ENCODE measurements at regions not wholly inside any gene's neighbourhood (a gene's known extent, or its start where the extent isn't known, plus 50 kb on each side); places are given as distances from the start of the nearest gene placed in this dataset.
A peak's percentile ranks its signal among the peaks of the same experiment; 100 is the strongest.

DNA sequence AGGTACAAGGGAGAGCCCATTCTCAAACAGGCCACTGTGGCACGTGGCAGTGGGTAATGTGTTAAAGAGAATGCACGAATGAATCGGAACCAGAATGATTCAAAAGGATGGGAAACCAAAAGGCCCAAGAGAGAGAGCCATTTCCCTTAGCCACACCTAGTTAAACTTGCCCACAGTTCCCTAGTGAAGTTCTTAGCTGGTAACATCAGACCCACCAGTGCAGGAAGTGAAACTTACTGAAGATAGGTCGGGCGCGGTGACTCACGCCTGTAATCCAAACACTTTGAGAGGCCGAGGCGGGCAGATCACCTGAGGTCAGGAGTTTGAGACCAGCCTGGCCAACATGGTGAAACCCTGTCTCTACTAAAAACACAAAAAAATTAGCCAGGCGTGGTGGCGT is 97.1 kb downstream of the MEX3B start:
- TF ChIP-seq, protein P1, sequence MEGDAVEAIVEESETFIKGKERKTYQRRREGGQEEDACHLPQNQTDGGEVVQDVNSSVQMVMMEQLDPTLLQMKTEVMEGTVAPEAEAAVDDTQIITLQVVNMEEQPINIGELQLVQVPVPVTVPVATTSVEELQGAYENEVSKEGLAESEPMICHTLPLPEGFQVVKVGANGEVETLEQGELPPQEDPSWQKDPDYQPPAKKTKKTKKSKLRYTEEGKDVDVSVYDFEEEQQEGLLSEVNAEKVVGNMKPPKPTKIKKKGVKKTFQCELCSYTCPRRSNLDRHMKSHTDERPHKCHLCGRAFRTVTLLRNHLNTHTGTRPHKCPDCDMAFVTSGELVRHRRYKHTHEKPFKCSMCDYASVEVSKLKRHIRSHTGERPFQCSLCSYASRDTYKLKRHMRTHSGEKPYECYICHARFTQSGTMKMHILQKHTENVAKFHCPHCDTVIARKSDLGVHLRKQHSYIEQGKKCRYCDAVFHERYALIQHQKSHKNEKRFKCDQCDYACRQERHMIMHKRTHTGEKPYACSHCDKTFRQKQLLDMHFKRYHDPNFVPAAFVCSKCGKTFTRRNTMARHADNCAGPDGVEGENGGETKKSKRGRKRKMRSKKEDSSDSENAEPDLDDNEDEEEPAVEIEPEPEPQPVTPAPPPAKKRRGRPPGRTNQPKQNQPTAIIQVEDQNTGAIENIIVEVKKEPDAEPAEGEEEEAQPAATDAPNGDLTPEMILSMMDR (conservative IDR thresholded peaks at IDR 0.05; ENCODE audit: low read depth, low read length): no peak
- no peak for DNase-seq (ENCODE audit: low read depth)
- H3K4me3 ChIP-seq (ENCODE audit: low read depth, low read length): no peak overlapping the region

DNA sequence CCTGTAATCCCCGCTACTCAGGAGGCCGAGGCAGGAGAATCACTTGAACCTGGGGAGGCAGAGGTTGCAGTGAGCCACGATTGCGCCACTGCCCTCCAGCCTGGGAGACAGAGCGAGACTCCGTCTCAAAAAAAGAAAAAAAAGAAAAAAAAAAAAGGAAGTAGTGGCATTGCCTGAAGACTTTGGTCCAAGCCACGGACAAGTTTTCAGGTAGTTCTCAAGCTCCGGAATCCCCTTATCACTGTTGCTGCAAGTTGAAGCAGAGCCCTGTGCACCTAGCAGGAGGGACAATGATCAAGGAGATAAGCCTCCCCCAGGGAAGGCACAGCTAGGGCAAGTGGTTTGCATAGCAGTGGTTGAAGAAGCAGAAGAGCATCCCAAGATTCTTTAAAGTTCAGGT is 97.6 kb downstream of the MEX3B start:
- no peak for DNase-seq (ENCODE audit: low read depth)
- H3K4me3 ChIP-seq (ENCODE audit: low read depth, low read length): no peak overlapping the region
- TF ChIP-seq, protein P1 (conservative IDR thresholded peaks at IDR 0.05; ENCODE audit: low read depth, low read length): no peak

DNA sequence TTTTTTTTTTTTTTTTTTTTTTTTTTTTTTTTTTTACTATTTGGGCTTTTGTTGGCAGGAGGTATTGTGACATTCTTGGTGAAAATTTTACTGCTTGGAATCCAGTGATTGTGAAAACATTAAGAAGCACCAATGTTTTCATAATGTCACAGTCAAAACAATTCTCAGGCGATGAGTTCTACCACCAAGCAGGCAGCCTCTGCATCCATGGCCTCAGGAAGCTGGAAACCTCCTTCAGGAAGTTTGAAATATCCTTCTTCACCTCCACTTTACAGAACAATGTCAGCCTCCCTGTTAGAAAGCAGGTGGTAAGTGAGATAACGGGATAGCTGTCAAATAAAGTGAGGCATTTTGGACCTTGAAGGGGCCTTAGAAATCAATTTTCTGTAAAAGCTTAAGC is 98.3 kb downstream of the MEX3B start:
- DNase-seq (ENCODE audit: low read depth): peak; percentile 74
- no peak overlapping the region for H3K4me3 ChIP-seq (ENCODE audit: low read depth, low read length)
- TF ChIP-seq, protein P1 (conservative IDR thresholded peaks at IDR 0.05; ENCODE audit: low read depth, low read length): no peak

DNA sequence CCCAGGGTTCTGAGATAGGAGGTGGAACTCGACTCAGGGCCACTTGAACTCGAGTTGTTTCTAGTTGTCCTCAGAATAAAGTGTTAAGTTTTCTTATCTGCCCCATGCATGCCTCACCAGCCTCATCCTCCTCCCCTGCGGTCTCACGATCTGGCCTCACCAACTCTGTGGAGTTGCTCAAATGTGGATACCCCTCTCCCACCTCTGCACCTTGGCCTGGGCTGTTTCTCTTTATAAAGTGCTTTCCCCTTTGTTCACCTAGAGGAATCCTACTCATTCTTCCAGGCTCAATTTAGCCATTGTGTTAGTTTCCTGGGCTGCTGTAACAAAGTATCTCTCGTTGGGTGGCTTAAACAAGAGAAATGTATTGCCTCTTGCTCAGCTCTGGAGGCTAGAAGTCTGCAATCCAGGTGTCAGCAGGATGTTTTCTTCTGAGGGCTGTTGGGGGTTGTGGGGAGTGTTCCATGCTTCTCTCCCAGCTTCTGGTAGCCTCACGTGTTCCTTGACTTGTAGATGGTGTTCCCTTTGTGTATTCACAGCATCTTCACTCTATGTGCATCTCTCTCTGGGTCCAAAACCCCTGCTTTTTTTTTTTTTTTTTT is 100.7 kb downstream of the MEX3B start:
- H3K4me3 ChIP-seq (ENCODE audit: low read depth, low read length): no peak overlapping the region
- no peak for DNase-seq (ENCODE audit: low read depth)
- TF ChIP-seq, protein P1 (conservative IDR thresholded peaks at IDR 0.05; ENCODE audit: low read depth, low read length): no peak

DNA sequence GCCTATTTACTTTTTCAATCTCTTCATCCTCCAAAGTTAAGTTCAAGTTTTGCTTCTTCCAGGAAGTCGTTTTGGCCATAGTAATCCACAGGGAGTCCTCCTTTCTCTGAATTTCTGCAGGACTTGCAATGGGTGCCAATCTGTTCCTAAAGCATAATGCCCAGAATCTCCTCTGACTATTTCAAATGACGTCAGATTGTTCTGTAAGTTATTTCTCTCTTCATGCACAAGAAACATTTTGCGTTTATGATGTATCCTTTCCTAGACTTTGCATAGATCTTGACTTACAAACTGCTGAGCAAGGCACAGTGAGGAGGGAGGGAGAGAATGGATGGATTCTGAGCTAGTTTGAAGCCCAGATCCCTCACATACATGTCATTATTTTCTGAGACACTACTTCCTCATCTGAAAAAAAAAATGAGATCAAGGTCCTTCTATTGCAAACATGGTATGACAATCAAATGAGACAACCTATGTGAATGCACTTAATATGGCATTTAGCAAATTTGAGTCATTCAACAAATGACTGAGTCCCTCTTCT is 103.1 kb downstream of the MEX3B start:
- no peak for DNase-seq (ENCODE audit: low read depth)
- TF ChIP-seq, protein P1 (conservative IDR thresholded peaks at IDR 0.05; ENCODE audit: low read depth, low read length): no peak
- no peak overlapping the region for H3K4me3 ChIP-seq (ENCODE audit: low read depth, low read length)

DNA sequence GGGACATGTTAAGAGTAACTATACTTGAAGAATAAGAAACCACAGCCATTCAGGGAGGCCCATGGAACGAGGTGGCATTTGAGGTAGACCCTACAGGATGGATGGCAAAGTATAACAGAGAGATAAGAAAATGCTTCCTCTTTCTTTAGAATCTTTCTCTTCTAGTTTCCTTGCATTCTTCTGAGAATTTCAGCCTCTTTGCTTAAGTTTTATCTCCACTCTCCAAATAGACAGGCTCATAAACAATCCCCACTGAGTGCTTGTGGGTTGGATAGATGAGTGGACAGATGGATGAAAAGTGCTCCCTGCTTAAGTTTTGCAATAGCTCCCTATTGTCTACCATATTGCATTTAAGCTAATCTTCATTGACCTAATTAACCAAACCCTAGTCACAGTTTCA is 103.7 kb downstream of the MEX3B start:
- no peak for DNase-seq (ENCODE audit: low read depth)
- H3K4me3 ChIP-seq (ENCODE audit: low read depth, low read length): no peak overlapping the region
- TF ChIP-seq, protein P1 (conservative IDR thresholded peaks at IDR 0.05; ENCODE audit: low read depth, low read length): no peak

DNA sequence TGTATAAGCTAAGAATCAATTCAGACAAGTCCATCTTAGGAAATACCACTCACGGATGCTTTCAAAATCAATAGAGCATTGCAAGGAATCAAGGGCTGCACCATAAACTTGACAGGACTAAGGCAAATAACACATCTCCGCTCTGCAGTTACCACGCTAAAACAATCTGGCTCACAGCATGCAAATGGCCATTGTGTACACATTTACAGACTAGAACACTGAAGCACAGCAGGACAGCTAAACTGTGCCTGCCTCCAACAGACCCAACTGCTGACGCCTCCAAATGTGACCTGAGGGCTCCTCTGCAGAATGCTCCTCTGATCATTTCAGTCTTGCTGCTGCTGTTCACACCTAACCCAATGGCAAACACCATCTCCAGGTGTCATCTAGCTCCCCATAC is 104.3 kb downstream of the MEX3B start:
- H3K4me3 ChIP-seq (ENCODE audit: low read depth, low read length): no peak overlapping the region
- TF ChIP-seq, protein P1 (conservative IDR thresholded peaks at IDR 0.05; ENCODE audit: low read depth, low read length): no peak
- peak; percentile 52 for DNase-seq (ENCODE audit: low read depth)
